Mononuclear cell (primary cell): ENCODE measurements at regions not wholly inside any gene's neighbourhood (a gene's known extent, or its start where the extent isn't known, plus 50 kb on each side); places are given as distances from the start of the nearest gene placed in this dataset.
"Not testable (repeated sequence)": the region's sequence is repeated elsewhere in the genome, so short reads cannot be mapped to it uniquely, and the experiment has no call there.

Experiments
- H3K27me3 ChIP-seq: 2 replicates; pipeline ENCODE4 v1.6.0; 2011; ENCODE audit warnings: low read length, control low read depth; ENCODE audit not compliant: insufficient read depth
- H3K4me1 ChIP-seq: 2 replicates; pipeline ENCODE4 v1.5.1; 2011; ENCODE audit warnings: mild to moderate bottlenecking, low read length, control low read depth; ENCODE audit not compliant: insufficient read depth
- H3K4me3 ChIP-seq: 2 replicates; pipeline ENCODE4 v1.5.1; 2011; ENCODE audit warnings: mild to moderate bottlenecking, low read length, moderate library complexity
- H3K9me3 ChIP-seq: 2 replicates; pipeline ENCODE4 v1.5.1; 2011; ENCODE audit warnings: low read depth, mild to moderate bottlenecking, control low read depth, low read length

DNA sequence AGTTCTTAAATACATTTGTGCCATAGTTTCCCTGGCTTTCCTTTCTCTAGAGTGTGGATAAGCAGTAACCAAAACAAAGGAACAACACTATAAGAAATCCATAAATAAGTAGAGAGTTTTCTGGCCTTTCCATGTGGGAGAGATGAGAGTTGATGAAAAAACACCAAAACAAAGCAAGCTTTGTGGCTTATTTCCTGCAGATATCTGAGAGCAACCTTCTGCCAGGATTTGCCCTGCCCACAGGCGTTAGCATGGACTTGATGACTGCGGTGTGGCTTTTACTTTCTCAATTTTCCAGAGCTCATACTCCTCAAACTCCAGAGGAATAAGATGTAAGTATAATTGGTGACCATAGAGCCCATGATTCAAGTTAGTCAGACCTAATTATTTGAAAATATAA, 194.9 kb downstream of the RAP2B start:
- H3K4me3 ChIP-seq = no peak overlapping the region
- no peaks in the 10 kb centered on the region for H3K4me1 ChIP-seq
- H3K9me3 ChIP-seq = no peaks in the 10 kb centered on the region

DNA sequence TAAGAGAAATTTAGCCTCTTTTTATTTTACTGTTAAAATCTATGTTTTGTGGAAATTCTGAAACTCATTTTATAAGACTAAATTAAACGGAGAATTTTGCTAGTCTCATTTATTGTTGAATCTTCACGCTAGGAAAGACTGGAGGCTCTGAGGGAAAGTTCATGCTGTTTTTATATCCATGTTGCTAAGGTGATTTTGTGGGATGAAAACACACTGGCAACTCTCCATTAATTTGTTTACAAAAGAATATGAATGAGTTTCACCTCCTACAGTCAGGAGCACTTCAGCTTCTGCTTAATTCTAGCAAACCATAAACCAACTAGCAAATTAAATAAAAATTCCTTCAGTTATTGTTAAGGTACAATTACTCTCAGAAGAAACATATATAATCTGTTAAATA, 195.4 kb downstream of the RAP2B start:
- H3K27me3 ChIP-seq = no peaks in the 10 kb centered on the region
- no peak overlapping the region for H3K4me3 ChIP-seq
- no peaks in the 10 kb centered on the region for H3K9me3 ChIP-seq
- no peaks in the 10 kb centered on the region for H3K4me1 ChIP-seq

More for the DNA sequence above, 194.9 kb downstream of the RAP2B start:
- H3K27me3 ChIP-seq = no peaks in the 10 kb centered on the region

GRCh38 chr3:153369561-153370374, 207.7 kb downstream of the RAP2B start:
- no peaks in the 10 kb centered on the region for H3K9me3 ChIP-seq
- no peaks in the 10 kb centered on the region for H3K27me3 ChIP-seq
- H3K4me3 ChIP-seq = no peak overlapping the region
- H3K4me1 ChIP-seq = peaks cover 14% of the 10 kb centered on the region

DNA sequence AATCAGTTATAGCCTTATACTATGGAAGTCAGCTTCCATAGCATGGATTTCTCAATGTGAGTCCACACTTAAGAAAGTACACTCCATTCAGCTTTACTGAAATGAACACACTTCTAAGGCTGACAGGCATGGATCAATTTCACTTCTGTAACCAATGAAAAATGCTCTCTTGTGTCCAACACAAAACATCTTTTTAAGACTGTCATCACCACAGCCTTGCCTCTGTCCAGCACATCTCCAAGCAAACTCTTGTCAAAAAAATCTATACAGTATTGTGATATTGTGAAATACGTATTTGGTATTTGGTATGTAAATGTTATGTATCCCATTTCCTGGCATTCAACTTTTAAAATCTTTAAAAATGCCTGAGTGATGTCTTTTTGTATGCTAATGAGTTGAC, 208.7 kb downstream of the RAP2B start:
- H3K9me3 ChIP-seq = no peaks in the 10 kb centered on the region
- no peak overlapping the region for H3K4me3 ChIP-seq
- H3K4me1 ChIP-seq = peaks cover 14% of the 10 kb centered on the region

GRCh38 chr3:153372326-153372725, 210.3 kb downstream of the RAP2B start:
- Histone ChIP-seq H3K9me3 (no peaks in the 10 kb centered on the region), H3K4me1 (peaks cover 14% of the 10 kb centered on the region), H3K4me3 (no peak overlapping the region), H3K27me3 (no peaks in the 10 kb centered on the region)

More for the DNA sequence above, 208.7 kb downstream of the RAP2B start:
- H3K27me3 ChIP-seq = no peaks in the 10 kb centered on the region

GRCh38 chr3:153373606-153374005, 211.6 kb downstream of the RAP2B start:
- Histone ChIP-seq H3K4me1 (peaks cover 14% of the 10 kb centered on the region), H3K27me3 (no peaks in the 10 kb centered on the region), H3K4me3 (no peak overlapping the region), H3K9me3 (no peaks in the 10 kb centered on the region)

DNA sequence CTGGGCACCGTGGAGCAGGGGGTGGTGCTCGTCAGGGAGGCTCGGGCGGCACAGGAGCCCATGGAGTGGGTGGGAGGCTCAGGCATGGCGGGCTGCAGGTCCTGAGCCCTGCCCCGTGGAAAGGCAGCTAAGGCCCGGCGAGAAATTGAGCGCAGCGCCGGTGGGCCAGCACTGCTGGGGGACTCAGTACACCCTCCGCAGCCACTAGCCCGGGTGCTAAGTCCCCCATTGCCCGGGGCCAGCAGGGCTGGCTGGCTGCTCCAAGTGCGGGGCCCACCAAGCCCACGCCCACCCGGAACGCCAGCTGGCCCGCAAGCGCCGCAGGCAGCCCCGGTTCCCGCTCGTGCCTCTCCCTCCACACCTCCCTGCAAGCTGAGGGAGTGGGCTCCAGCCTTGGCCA, 216.3 kb downstream of the RAP2B start:
- not testable (repeated sequence) for H3K9me3 ChIP-seq, H3K27me3 ChIP-seq, H3K4me3 ChIP-seq, H3K4me1 ChIP-seq

DNA sequence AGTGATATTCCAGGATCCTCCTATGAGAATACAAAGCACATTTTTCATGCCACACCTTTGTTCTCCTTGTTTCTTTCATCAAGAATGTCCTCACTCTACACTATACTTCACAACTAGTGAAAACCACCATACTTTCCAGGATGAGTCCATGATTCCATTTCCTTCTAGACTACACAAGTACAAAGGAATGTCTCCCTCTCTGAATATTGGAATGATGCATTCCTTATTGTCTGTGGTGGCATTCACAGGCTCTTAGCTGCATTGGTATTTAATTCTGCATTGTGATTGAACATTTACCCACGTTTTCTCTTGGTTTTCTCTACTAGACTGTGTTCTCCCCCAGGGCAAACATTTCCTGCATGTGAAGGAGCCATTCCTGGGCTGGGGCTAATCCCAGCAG, 217.5 kb downstream of the RAP2B start:
- H3K9me3 ChIP-seq = no peaks in the 10 kb centered on the region
- H3K4me3 ChIP-seq = no peak overlapping the region
- no peaks in the 10 kb centered on the region for H3K4me1 ChIP-seq
- H3K27me3 ChIP-seq = no peaks in the 10 kb centered on the region

- H3K4me1 ChIP-seq = no peaks in the 10 kb centered on the region
- H3K27me3 ChIP-seq = no peaks in the 10 kb centered on the region
- no peak overlapping the region for H3K4me3 ChIP-seq
- no peaks in the 10 kb centered on the region for H3K9me3 ChIP-seq
Observed at GRCh38 chr3:153385343-153385742, 223.3 kb downstream of the RAP2B start.

DNA sequence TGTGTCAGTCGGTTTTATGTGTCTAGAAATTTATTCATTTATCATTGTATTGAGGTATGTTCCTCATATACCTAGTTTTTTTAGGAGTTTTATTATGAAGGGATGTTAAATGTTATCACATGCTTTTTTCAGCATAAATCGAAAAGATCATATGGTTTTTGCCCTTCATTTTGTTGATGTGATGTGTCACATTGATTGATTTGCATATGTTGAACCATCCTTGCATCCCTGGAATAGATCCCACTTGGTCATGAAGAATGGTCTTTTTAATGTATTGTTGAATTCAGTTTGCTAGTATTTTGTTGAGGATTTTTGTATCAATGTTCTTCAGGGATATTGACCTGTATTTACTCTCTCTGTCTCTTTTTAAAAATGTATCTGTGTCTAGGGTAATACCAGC, 230.3 kb downstream of the RAP2B start:
- Histone ChIP-seq H3K27me3 (no peaks in the 10 kb centered on the region), H3K9me3 (peaks cover 23% of the 10 kb centered on the region), H3K4me1 (no peaks in the 10 kb centered on the region), H3K4me3 (no peak overlapping the region)

- Histone ChIP-seq H3K4me1 (no peaks in the 10 kb centered on the region), H3K27me3 (no peaks in the 10 kb centered on the region), H3K9me3 (peaks cover 23% of the 10 kb centered on the region), H3K4me3 (no peak overlapping the region)
Observed at GRCh38 chr3:153394017-153394416, 232.0 kb downstream of the RAP2B start.

- H3K9me3 ChIP-seq = peaks cover 23% of the 10 kb centered on the region
- no peaks in the 10 kb centered on the region for H3K27me3 ChIP-seq
- no peaks in the 10 kb centered on the region for H3K4me1 ChIP-seq
- H3K4me3 ChIP-seq = no peak overlapping the region
Observed at GRCh38 chr3:153396581-153396980, 234.6 kb downstream of the RAP2B start.

GRCh38 chr3:153397794-153398193, 235.8 kb downstream of the RAP2B start:
- Histone ChIP-seq H3K9me3 (peaks cover 18% of the 10 kb centered on the region), H3K4me1 (no peaks in the 10 kb centered on the region), H3K27me3 (no peaks in the 10 kb centered on the region), H3K4me3 (no peak overlapping the region)

GRCh38 chr3:153399636-153400035, 237.6 kb downstream of the RAP2B start:
- Histone ChIP-seq H3K27me3 (no peaks in the 10 kb centered on the region), H3K4me3 (no peak overlapping the region), H3K9me3 (peaks cover 3% of the 10 kb centered on the region), H3K4me1 (no peaks in the 10 kb centered on the region)

DNA sequence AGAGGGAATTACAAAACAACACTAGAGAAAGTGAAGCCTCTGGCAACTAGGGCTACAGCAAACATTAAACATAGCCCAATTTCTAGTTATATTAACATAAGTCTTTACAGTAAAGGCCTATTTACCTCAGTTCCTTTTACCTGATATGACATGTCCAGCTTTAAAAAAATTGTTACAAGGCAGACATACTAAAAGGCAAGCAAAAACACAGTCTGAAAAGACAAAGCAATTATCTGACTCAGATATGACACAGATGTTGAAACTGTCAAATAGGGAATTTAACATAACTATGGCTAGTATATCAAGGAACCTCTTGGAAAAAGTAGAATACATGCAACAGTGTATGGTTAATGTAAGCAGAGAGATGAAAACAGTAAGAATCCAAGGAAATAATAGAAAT, 238.6 kb downstream of the RAP2B start:
- Histone ChIP-seq H3K4me3 (no peak overlapping the region), H3K27me3 (no peaks in the 10 kb centered on the region), H3K9me3 (no peaks in the 10 kb centered on the region), H3K4me1 (no peaks in the 10 kb centered on the region)

DNA sequence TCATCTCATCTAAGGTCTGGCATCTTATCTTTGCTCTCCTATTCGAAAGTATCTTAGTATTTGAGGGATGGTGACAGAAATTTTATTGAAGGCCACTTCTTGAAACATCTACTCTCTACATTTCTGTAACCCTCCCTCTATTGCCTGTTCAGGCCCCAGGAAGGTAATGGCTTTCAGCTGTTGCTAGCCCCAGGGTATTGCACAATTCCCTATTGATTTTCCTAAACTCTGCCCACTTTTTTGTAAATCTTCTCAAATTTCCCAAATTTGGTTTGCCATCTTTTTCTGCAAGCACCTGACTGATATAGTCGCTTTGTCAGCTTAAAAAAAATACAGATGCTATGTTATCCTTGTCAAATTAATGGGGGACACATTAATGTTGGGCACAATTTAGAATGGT, 242.1 kb downstream of the RAP2B start:
- no peak overlapping the region for H3K4me3 ChIP-seq
- H3K4me1 ChIP-seq = no peaks in the 10 kb centered on the region
- no peaks in the 10 kb centered on the region for H3K27me3 ChIP-seq
- H3K9me3 ChIP-seq = no peaks in the 10 kb centered on the region
